HG02763 (cell line): ENCODE measurements at regions not wholly inside any gene's neighbourhood (a gene's known extent, or its start where the extent isn't known, plus 50 kb on each side); places are given as distances from the start of the nearest gene placed in this dataset.

Experiments used
- ATAC-seq: cut with Tn5 transposase; IDR thresholded peaks from one replicate; pipeline ENCODE4 v1.9.1; 2021; ENCODE audit warnings: mild to moderate bottlenecking, moderate library complexity; ENCODE audit not compliant: unreplicated experiment

DNA sequence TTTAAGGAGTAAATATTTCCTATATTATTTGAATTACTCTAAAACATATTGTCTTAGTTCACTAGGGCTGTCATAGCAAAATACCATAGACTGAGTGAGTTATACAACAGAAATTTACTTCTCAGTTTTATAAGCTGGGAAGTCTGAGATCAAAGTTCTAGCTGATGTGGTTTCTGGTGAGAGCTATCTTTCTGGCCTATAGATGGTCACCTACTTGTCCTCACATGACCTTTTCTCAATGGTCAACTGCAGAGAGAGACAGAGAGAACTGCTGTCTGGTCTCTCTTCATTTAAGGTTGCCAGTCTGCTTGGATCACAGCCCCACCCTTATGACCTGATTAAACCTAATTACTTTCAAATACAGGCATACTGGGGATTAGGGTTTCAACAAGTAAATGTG, 490.9 kb downstream of the FBXO15 start:
- no peak for ATAC-seq

DNA sequence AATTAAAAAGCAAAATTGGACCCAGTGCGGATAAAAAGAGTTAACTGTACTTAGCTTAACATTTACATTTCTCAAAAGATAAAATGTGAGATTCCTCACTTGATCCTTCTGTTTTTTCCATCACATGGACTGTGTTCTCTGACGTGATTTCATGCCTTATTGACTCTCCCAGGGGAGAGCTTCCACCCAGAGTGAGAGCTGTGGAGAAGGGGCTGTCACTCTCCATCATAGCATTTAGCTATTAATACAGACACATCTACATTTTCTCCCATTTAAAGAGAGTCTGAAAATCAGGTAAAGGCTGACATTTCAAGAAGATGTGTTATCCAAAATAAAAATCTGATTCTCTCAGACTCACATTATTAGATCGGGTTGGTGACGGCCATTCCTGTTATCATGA, 493.8 kb downstream of the FBXO15 start:
- no peak for ATAC-seq

DNA sequence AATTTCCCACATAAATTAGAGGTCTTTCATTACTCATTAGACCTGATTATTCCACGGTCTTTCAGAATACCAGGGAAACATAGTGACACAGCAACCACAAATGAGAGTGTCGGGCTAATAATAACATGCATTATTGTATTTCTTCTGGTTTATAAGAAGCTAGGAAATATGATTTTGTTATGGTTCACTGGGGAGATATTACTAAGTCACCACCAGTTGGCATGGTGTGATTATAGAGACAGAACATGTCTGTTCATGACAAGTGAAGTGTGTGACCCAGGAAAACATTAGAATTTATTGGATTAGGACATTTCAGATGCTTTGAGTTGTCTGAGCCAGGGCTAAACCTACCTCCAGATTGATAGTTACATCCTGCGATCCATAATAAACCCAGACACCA, 494.4 kb downstream of the FBXO15 start:
- no peak for ATAC-seq

DNA sequence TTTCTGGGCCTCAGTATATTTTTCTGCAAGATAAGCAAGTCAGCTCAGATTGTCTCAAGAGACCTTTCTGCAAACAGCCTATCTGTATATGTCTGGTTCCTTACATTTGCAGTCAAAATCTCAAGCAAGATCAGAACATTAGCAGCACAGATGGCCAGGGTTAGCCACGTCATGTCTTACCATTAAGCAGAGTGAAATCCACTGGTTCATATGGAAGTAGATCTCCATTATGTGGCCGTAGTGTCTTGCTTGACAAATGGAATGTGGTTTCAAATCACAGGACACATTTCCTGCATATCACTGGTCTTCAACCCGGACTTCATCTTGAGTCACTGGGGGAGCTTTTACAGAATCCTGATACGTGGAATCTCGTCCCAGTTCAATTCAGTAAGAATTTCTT, 500.2 kb downstream of the FBXO15 start:
- no peak for ATAC-seq

DNA sequence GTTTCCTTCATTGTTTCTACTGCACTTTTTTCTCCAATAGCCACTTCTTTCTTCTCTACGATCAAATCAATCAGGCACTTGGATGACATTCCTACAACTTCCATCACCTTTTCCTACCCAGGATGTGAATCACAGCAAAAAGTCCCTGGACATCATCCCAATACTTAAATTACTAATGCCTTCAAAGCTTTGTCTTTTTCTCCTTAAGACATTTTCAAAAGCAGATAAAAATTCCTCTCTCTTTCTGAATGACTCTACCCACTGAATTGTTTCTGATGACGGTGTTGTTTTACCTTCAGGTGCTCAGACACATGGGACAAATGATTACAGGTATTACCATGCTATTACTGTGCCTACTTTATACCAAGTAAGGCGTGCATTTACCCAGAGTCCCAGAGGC, 500.9 kb downstream of the FBXO15 start:
- no peak for ATAC-seq

DNA sequence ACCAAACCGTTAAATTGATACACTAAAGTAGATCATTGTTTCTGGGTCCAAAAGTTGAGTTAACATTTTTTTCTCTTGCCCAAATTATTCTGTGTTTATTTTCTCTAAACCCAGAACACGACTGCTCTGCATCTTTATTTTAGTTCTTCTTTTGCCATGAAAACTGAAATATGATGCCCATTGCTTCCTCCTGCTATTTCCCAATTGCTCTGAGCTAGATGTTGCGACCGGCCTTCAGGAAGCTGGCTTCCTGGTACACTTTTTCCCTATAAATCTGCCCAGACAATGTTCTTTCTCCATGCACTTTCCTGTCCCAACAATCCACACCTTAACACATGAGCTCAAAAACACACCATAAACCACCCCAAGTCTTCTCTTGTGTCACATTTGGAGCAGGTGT, 501.4 kb downstream of the FBXO15 start:
- no peak for ATAC-seq

DNA sequence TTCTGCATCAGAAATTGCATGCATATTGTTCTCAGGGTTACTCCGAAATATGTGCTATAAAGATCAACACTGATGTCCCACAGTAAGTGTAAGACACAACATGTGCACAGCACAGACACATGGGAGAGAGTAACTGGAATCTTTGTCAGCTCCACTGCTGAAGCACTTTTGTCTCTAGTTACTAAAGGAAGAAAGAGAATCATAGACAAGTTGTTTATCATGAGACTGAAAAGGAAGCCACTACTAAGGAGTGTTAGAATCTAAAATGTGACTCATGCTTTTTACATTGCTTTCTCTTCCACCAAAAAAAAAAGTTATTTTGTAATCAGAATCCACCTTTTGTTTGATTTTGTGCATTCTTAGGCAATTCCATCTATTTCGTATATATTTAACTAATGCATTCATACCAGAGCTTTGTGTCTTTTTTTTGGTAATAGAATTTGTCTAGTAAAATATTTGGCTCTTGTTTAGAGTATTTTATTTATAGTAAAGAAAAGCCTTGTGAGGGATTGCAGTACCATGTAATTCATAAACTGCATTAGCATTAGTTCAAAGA, 502.4 kb downstream of the FBXO15 start:
- no peak for ATAC-seq

DNA sequence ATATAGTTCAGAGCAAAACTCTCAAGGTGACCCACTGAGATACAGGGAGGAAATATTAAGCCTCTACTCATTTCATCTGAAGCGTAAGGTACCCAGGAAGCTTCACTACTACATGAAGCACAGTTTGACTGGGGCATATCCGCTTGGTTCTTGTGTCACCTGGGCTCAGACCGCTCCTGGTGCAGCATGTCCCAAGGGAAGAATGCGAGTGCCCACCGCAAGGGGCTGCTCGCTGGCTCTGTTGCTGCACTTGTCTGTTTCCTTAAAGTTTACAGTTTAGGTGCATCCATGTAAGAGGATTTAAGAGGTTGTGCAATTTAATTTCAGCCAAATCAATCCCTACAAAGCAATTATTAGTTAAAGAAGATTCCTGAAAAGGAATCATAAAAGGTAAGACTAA, 507.8 kb downstream of the FBXO15 start:
- ATAC-seq = no peak

DNA sequence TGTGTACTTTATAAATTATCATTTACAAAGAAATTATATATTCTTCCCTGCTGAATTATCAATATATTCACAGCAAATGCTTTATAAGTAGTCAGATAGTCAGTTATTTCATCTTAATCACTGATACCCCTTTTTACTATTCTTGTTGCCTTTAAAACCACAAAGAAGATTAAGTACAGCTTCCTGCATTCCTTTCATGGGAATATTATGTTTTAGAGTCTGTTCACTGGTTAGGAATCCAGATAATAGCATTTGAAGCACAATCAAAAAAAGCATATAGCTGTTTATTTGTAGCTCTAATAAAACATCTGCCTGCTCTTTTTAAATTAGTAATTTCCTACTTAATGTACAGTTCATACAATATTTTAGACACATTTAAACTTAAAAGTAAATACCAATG, 508.9 kb downstream of the FBXO15 start:
- ATAC-seq = no peak

DNA sequence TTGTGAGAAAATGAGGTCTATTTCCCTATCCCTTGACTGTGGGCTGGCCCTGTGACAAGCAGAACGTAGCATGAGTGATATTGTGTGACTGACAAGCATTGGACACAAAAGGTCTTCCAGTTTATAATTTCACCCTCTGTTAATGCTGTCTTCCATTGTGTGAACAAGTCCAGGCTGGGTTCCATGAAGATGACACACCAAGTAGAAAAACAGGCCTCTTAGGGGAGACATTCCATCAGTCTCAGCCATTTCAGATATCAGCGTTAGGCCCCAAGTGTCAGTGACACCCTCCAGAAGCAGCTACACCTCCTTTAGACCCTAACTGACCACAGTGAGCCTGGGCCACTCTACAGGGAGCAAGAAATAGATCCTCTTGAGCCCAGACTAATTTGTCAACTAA, 511.3 kb downstream of the FBXO15 start:
- ATAC-seq = no peak

DNA sequence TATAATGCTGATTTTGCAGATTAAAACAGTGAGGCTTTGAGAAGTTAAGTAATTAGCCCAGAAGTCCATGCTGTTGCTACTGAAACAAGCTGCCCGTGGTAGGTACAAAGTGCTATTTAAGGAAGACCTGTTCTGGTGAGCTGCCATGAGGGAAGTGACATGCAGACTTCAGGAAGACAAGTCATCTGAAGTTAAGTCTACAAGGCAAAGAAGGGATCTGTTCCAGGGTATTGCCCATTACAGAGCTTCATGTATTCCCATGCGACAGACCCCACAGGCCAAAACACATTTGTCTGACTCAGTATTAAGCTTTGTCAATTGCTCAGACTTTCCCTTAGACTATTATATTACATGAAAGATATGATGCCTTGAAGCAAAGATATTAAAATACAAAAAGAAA, 520.8 kb downstream of the FBXO15 start:
- no peak for ATAC-seq

DNA sequence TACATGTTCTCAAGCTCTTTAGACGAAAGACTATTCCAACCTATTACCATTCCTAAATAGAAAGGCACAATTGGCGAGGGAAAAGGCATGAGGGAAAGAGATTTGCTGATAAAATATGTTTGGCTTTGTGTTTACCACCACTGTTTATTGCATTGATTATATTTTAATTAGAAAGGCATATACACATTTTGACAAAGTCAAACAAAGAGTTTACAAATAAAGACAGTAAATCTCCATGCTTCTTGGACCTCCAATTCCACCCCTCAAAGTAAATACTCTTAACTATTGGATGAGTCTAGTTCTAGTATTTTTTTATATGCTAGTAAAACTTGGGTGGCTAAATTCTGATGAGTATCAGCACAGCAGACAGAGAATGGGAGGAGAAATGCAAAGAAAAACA, 521.4 kb downstream of the FBXO15 start:
- ATAC-seq = no peak

DNA sequence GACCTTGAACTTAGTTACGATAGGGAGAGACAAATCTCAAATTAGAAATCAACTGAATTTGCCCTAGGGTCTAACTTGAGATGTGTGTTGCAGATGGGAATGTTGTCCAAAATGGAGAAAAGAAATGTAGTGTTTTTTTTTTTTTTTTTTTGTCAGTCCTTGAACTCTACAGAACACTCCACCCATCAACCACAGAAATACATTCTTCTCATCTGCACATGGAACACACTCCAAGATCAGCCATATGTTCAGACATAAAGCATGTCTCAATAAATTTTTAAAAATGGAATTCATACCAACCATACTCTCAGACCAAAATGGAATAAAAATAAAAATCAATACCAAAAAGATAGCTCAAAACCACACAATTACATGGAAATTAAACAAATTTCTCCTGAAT, 526.5 kb downstream of the FBXO15 start:
- ATAC-seq = no peak

DNA sequence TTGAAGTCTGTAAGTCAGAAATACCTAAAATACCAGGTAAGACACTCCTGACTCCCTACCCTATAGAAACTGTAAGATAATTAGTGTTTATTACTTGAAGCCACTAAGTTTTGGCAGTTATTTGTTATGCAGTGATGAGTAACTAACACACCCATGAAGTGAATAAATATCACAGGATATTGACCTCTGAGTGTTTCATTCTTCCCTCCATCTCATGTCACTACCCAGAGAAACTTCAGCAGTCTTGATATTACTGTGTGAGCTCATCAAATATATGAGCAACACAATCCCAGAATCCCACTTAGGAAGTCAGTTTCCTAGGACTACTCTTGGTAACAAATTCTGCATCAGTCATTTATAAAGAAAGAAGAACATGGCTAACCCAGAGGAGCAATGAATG, 529.7 kb downstream of the FBXO15 start:
- no peak for ATAC-seq

DNA sequence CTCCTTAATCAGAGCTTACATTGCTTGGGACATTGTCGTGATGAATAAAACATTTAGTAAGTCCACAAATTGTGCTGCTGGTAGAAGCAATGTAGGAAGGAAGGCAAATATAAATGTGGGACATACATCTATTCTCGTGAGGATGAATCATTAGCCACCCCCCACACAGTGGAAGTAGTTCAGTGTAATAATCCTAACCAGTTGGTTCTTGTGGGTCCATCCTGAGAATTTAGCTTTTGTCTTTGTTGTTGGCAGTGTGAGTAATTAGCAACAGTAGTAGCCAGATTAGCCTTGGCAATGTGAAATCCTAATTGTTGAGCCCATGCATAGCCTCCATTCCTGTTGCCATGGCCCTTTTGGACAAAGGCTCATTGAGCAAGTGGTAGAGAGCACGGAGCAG, 532.1 kb downstream of the FBXO15 start:
- ATAC-seq = no peak

DNA sequence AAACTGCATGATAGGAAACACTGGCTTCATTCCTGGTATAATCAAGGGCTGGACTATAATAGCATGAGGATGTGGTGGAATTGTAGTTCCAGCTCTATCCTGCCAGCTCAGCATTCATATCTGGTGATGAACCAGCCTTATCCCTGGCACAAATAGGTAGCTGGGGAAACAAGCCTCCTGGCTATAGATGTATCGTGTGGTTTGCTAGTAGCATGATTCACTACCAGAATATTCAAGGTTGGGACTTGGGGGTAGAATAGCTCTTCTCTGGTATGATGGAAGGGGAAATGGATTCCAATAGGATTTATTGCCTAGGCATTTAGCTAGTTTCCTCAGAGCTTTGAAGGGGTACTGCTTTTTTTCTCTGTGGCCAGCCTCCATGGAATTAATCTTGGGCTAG, 532.8 kb downstream of the FBXO15 start:
- ATAC-seq = no peak

DNA sequence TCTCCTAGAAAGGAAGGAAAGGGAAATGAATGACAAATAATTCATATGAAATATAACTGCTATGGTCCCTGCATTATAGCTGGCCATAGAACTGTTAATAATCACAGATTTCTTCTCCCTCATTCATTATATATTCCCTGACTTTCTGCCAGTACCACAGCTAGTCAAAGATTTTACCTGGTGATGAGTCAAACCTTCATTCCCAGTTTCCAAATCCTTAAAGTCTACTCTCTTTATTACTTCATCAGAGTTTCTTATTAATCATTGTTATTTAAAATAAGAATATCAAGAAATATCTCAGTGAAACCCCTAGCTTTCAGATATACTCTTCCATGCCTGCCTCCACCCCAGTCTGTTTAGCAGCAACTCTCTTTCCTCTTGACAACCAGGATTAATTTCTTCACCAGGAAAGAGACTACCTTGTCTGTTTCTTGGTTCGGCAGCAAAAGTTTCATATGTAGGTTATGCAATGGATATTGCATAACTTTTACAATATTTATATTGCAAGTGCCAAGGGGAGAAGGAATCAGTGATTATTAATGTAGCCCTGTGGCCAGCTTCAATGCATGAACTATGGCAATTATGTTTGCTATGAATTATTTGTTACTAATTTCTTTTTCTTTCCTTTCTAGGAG, 533.8 kb downstream of the FBXO15 start:
- no peak for ATAC-seq

DNA sequence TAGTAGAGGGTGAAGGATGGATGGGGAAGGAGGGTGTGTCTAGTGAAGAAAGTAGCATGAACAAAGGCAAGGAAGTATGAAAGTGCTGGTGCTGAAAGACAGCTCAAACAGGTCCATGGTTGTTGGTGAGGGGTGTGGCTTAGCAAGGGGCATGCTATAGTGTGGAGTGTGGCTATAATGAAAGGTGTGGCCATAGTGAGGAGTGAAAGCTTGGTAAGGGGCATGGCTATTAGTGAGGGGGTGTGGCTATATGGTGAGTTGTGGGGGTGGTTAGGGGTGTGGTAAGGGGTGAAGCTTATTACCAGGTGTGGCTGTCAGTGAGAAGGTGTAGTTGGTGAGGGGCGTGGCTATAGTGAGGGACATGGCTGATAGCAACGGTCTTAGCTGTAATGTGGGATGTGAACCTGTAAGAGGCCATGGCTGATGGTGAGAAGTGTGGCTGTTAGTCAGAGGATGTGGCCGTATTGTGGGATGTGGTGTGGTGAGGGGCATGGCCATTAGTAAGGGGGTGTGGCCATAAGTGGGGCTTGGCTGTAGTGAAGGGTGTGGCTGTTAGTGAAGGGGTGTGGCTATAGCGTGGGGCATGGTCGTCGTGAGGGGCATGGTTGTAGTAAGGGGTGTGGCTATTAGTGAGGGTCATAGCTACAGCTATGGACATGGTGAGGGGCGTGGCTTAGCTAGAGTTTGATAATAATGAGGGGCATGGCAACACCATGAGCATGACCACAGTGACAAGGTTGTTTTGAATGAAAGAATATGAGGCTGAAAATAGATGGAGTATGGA, 549.6 kb downstream of the FBXO15 start:
- no peak for ATAC-seq

DNA sequence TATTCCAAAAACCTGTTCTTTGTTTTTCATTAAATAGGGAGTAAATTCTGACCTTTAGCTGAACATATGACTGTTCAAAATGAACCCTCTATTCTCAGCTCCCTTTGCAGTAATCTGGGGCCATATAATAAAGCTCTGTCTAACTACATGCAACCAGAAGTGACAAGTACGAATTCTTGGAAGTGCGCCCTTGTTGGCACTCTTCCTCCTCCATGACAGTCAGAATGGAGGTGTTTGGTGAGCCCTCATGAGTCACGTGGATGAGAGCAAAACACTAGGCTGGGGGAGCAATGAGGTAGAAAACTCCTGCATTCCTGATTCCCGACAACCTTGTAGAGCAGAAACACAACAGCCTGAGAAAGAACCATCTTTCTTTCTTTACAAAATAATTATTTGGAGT, 552.9 kb downstream of the FBXO15 start:
- no peak for ATAC-seq

DNA sequence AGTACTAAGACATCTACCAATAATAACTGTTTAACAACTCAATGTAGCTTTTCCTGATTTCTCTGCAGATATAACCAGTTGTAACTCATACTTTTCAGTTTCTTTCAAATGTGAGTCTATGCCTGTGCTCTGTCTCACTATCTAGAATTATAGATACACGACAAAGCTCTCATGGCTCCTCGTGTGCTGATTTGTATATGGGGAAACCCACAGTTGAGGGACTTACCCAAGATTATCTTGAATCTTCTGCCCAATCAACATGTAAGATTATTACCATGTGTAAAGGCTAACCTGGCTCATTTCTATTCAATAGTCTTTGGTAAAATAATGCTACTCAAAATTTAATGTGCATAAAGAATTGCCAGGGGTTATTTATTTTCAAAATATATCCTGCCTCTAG, 554.4 kb downstream of the FBXO15 start:
- ATAC-seq = no peak

DNA sequence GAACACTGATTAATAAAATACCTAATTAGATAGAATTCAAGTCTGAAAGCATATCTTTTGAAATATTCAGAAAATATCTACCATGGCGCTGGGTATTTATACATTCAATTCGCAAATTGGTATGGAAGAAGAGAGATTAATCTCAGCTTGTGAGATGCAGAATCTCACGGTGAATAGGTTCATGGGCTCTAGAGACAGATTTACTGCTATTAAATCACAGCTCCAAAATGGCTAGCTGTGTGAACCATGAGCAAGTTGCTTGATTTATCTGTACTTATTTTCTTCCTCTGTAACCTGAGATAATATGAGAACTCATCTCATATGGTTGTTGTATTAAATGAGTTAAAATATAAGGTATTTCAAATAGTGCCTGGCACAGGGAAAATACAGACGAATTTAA, 556.7 kb downstream of the FBXO15 start:
- no peak for ATAC-seq

DNA sequence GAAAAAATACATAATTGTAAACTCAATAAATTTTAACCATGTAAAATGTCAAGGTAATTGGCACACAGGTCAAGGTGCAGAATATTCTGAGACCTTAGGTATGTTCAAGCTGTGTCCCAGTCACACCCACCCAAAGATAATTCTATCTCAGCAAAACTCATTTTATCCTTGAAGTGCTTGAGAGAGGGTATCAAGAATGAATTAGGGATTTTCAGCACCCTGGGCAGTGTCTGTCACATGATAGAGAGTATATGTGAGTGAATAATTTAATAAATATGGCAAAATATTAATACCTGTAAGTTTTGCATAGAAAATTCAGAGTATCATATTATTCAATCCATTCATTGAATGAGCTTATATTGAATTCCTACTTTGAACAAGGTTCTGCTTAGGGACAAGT, 567.9 kb downstream of the FBXO15 start:
- no peak for ATAC-seq

DNA sequence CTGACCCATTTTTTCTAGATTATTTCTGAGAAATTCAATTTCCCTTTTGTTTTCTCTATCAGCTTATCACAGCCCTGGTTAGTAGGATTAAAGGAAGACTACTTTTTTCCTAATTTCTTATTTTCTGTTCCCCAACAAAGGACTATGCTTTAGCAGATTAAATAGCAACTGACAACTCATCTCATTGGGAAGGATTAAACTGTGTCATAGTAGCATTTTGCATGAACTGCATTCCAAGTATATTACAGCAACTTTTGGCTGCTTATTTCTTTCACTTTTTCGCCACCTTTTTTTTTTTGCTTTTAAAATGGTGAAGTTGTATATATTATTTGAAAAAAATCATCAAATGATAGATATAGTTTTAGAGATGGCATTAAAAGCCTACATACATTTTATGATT, 570.3 kb downstream of the FBXO15 start:
- no peak for ATAC-seq
